ENCODE measurements at regions not wholly inside any gene's neighbourhood (a gene's known extent, or its start where the extent isn't known, plus 50 kb on each side); places are given as distances from the start of the nearest gene placed in this dataset.
"Not testable (repeated sequence)": the region's sequence is repeated elsewhere in the genome, so short reads cannot be mapped to it uniquely, and the experiment has no call there.

GRCh38 chr2:87352178-87352934 is 330.7 kb upstream of the PLGLB1 start:
- not testable (repeated sequence) for DNase-seq (ENCODE audit: low read depth)

DNA sequence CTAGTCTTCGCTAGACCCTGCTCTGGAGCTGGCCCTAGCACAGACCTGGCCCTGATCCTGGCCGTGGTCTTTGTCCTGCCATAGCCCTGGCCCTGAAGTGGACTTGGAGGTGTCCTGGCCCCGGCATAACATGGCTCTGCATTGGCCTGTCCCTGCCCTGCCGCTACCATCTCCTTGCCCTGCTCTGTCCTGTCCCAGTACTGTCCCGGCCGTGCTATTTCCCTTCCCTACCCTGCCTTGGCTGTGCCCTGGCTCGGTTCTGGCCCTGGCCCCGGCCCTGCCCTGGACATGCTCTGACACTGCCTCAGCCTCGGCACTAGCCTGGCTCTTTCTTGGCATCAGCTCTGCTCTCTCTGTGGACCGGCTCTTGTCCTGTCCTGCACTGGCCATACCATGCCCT is 331.8 kb upstream of the PLGLB1 start:
- DNase-seq (ENCODE audit: low read depth) = not testable (repeated sequence)

- DNase-seq (ENCODE audit: low read depth) = not testable (repeated sequence)
Observed at GRCh38 chr2:87354102-87354501, 332.5 kb upstream of the PLGLB1 start.

GRCh38 chr2:87360250-87360649 is 338.6 kb upstream of the PLGLB1 start:
- DNase-seq (ENCODE audit: low read depth) = not testable (repeated sequence)

- not testable (repeated sequence) for DNase-seq (ENCODE audit: low read depth)
Observed at GRCh38 chr2:87360927-87361326, 339.3 kb upstream of the PLGLB1 start.

DNA sequence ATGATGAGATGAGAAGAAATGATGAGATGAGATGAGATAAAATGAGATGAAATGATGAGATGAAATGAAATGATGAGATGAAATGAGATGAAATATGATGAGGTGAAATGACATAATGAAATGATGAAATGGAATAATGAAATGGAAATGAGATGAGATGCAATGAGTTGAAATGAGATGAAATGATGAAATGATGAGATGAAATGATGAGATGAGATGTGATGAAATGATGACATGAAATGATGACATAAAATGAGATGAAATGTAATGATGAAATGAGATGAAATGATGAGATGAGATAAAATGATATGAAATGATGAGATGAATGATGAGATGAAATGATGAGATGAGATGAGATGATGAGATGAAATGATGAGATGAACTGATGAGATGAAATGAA is 340.2 kb upstream of the PLGLB1 start:
- not testable (repeated sequence) for DNase-seq (ENCODE audit: low read depth)

- not testable (repeated sequence) for DNase-seq (ENCODE audit: low read depth)
Observed at GRCh38 chr2:87364379-87364778, 342.7 kb upstream of the PLGLB1 start.

GRCh38 chr2:87365038-87365437 is 343.4 kb upstream of the PLGLB1 start:
- DNase-seq (ENCODE audit: low read depth) = not testable (repeated sequence)

GRCh38 chr2:87386063-87386560 is 361.8 kb upstream of the PLGLB2 start:
- DNase-seq (ENCODE audit: low read depth) = not testable (repeated sequence)

DNA sequence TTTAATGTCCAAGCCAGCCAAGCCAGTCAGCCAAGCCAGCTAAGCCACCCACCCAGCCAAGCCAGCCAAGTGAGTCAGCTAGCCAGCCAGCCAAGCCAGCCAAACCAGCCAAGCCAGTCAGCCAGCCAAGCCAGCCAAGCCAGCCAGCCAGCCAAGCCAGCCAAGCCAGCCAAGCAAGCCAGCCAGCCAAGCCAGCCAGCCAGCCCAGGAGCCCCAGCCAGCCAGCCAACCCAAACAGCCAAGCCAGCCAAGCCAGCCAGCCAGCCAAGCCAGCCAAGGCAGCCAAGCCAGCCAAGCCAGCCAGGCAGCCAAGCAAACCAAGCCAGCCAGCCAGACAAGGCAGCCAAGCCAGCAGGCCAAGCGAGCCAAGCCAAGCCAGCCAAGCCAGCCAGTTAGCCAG is 352.1 kb upstream of the PLGLB2 start:
- not testable (repeated sequence) for DNase-seq (ENCODE audit: low read depth)

- DNase-seq (ENCODE audit: low read depth) = not testable (repeated sequence)
Observed at GRCh38 chr2:87396551-87397265, 351.2 kb upstream of the PLGLB2 start.

- DNase-seq (ENCODE audit: low read depth) = not testable (repeated sequence)
Observed at GRCh38 chr2:87397276-87398065, 350.4 kb upstream of the PLGLB2 start.

GRCh38 chr2:87398567-87399305 is 349.2 kb upstream of the PLGLB2 start:
- DNase-seq (ENCODE audit: low read depth) = not testable (repeated sequence)

- DNase-seq (ENCODE audit: low read depth) = no peak
Observed at GRCh38 chr2:87401726-87402345, 346.1 kb upstream of the PLGLB2 start.

GRCh38 chr2:87403893-87404175 is 344.1 kb upstream of the PLGLB2 start:
- DNase-seq (ENCODE audit: low read depth) = no peak

DNA sequence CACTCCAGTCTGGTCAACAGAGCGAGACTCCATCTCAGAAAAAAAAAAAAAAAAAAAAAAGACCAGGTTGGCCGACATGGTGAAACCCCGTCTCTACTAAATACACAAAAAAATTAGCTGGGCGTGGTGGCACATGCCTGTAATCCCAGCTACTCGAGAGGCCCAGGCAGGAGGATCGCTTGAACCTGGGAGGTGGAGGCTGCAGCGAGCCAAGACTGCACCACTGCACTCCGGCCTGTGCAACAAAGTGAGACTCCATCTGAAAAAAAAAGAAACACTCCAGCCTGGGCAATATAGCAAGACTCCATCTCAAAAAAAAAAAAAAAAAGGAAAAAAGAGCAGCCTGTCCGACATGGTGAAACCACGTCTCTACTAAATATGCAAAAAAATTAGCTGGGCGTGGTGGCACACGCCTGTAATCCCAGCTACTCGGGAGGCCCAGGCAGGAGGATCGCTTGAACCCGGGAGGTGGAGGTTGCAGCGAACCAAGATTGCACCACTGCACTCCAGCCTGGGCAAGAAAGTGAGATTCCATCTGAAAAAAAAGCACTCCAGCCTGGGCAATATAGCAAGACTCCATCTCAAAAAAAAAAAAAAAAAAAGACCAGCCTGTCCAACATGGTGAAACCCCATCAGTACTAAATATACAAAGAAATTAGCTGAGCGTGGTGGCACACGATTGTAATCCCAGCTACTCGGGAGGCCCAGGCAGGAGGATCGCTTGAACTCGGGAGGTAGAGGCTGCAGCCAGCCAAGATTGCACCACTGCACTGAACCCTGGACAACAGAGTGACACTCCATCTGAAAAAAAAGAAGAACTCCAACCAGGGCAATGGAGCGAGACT is 343.3 kb upstream of the PLGLB2 start:
- not testable (repeated sequence) for DNase-seq (ENCODE audit: low read depth)

DNA sequence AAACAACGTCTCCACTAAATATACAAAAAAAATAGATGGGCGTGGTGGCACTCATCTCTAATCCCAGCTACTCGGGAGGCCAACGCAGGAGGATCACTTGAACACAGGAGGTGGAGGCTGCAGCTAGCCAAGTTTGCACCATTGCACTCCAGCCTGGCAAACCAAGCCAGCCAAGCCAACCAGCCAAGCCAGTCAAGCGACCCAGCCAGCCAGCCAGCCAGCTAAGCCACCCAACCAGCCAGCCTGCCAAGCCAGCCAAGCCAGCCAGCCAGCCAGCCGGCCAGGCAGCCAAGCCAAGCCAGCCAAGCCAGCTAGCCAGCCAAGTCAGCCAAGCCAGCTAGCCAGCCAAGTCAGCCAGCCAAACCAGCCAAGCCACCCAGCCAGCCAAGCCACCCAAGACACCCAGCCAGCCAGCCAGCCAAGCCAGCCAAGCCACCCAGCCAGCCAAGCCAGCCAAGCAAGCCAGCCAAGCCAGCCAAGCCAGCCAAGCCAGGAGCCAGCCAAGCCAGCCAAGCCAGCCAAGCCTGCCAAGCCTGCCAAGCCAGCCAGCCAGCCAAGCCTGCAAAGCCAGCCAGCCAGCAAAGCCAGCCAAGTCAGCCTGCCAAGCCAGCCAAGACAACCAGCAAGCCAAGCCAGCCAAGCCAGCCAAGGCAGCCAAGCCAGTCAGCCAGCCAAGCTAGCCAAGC is 342.2 kb upstream of the PLGLB2 start:
- DNase-seq (ENCODE audit: low read depth) = not testable (repeated sequence)

GRCh38 chr2:87406406-87407175 is 341.3 kb upstream of the PLGLB2 start:
- DNase-seq (ENCODE audit: low read depth) = not testable (repeated sequence)

DNA sequence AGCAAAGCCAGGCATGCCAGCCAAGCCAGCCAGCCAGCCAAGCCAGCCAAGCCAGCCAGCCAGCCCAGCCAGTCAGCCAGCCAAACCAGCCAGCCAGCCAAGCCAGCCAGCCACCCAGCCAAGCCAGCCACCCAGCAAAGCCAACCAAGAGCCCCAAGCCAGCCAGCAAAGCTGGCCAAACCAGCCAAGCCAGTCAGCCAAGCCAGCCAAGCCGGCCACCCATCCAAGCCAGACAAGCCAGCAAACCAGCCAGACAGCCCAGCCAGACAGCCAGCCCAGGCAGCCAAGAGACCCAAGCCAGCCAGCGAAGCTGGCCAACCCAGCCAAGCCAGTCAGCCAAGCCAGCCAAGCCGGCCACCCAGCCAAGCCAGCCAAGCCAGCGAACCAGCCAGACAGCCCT is 338.3 kb upstream of the PLGLB2 start:
- not testable (repeated sequence) for DNase-seq (ENCODE audit: low read depth)

Measured in stimulated activated CD8-positive, alpha-beta memory T cell treated with anti-CD3 and anti-CD28 coated beads, Interleukin-7, amount 100 ng/mL, for 24 hours (primary cell).